Body of pancreas (tissue), 4 donors: ENCODE measurements at regions not wholly inside any gene's neighbourhood (a gene's known extent, or its start where the extent isn't known, plus 50 kb on each side); places are given as distances from the start of the nearest gene placed in this dataset.
A peak's percentile ranks its signal among the peaks of the same experiment; 100 is the strongest.

Experiments used
- ATAC-seq: fragments of 150-250 bp; one replicate; pipeline ENCODE4 v1.9.1; 2016
- DNase-seq, 4 donors: peaks; one replicate each; pipeline ENCODE4 v3.0.0-alpha.2; 2019
- H3K27ac ChIP-seq, 4 donors: fragments of 200-600 bp; sonication (generic); 1 replicate in 3 of 4; 2 replicates in 1 of 4; pipeline versions ENCODE4 v1.5.1 to v1.6.1; 2016 to 2019; ENCODE audit warnings: mild to moderate bottlenecking in 1 of 4, mixed read lengths in 1 of 4, moderate library complexity in 1 of 4
- H3K27me3 ChIP-seq, 2 donors: fragments of 200-600 bp; sonication (generic); one replicate each; pipeline ENCODE4 v1.6.0; 2016; ENCODE audit warnings: mild to moderate bottlenecking in 1 of 2
- H3K36me3 ChIP-seq, 2 donors: fragments of 200-600 bp; sonication (generic); replicated peaks in 1 of 2; 2 replicates each; pipeline ENCODE4 v1.5.1; 2016; ENCODE audit warnings: low read depth in 2 of 2; ENCODE audit not compliant: insufficient read depth in 1 of 2
- H3K4me1 ChIP-seq: fragments of 200-600 bp; sonication (generic); one replicate; pipeline ENCODE4 v1.6.0; 2016
- H3K4me3 ChIP-seq, 2 donors: fragments of 200-600 bp; sonication (generic); 1 replicate in 1 of 2; 2 replicates in 1 of 2; pipeline ENCODE4 v1.5.1; 2016 to 2019
- H3K9me3 ChIP-seq, 3 donors: fragments of 200-600 bp; sonication (generic); 1 replicate in 2 of 3; 2 replicates in 1 of 3; pipeline ENCODE4 v1.5.1; 2016
- POLR2A ChIP-seq, 3 donors: fragments of 450-650 bp; IDR thresholded peaks; one replicate each; pipeline ENCODE4 v1.6.1; 2016; ENCODE audit warnings: antibody characterized with exemption in 3 of 3, mild to moderate bottlenecking in 2 of 3
- WGBS, 2 donors: methylation state at CpG; one replicate each; pipeline ENCODE4 v1.1.5; 2017; 5-methylcytosine and 5-hydroxymethylcytosine counted together
- intact Hi-C: fragments of 100-400 bp; cut with DNase I; formaldehyde crosslinking; loops from one replicate; pipeline ENCODE4 v1.15.1; 2023
- TF ChIP-seq, protein P1 (sequence below), 7 experiments: fragments of 450-650 bp in 4 of 7; fragments of 200-600 bp in 3 of 7; sonication (generic) in 3 of 7; IDR thresholded peaks; one replicate each; pipeline ENCODE4 v1.5.1; 2016 to 2019; ENCODE audit warnings: antibody characterized with exemption in 7 of 7

- H3K4me1 ChIP-seq: no peaks in the 10 kb centered on the region
- no peak overlapping the region for H3K4me3 ChIP-seq
- no peak for ATAC-seq
- no peak for DNase-seq
- H3K9me3 ChIP-seq: no peaks in the 10 kb centered on the region
- H3K36me3 ChIP-seq: no peaks in the 10 kb centered on the region
- H3K27ac ChIP-seq: no peak overlapping the region
- H3K27me3 ChIP-seq: no peaks in the 10 kb centered on the region
- 83 to 84% methylated on average over 9 of the region's 9 CpGs for WGBS, 2 donors
- intact Hi-C loops: no loop called here
- TF ChIP-seq POLR2A (IDR thresholded peaks at IDR 0.05): no peak
- TF ChIP-seq, protein P1, sequence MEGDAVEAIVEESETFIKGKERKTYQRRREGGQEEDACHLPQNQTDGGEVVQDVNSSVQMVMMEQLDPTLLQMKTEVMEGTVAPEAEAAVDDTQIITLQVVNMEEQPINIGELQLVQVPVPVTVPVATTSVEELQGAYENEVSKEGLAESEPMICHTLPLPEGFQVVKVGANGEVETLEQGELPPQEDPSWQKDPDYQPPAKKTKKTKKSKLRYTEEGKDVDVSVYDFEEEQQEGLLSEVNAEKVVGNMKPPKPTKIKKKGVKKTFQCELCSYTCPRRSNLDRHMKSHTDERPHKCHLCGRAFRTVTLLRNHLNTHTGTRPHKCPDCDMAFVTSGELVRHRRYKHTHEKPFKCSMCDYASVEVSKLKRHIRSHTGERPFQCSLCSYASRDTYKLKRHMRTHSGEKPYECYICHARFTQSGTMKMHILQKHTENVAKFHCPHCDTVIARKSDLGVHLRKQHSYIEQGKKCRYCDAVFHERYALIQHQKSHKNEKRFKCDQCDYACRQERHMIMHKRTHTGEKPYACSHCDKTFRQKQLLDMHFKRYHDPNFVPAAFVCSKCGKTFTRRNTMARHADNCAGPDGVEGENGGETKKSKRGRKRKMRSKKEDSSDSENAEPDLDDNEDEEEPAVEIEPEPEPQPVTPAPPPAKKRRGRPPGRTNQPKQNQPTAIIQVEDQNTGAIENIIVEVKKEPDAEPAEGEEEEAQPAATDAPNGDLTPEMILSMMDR (IDR thresholded peaks at IDR 0.05): no peak
Measured at GRCh38 chr17:83179811-83180210, 100.4 kb downstream of the METRNL start.

- no peak for ATAC-seq
- no peaks in the 10 kb centered on the region for H3K36me3 ChIP-seq
- TF ChIP-seq, protein P1 (IDR thresholded peaks at IDR 0.05): no peak
- no peak for TF ChIP-seq POLR2A (IDR thresholded peaks at IDR 0.05)
- no peak overlapping the region for H3K27ac ChIP-seq
- DNase-seq: peak in 2 of 4 donors; percentile 0 to 2
- no peaks in the 10 kb centered on the region for H3K4me1 ChIP-seq
- no peaks in the 10 kb centered on the region for H3K27me3 ChIP-seq
- no peaks in the 10 kb centered on the region for H3K9me3 ChIP-seq
- 89 to 91% methylated on average over 25 of the region's 25 CpGs for WGBS, 2 donors
- H3K4me3 ChIP-seq: no peak overlapping the region
- intact Hi-C loops: no loop called here
Measured at GRCh38 chr17:83180264-83180995, 101.0 kb downstream of the METRNL start.

DNA sequence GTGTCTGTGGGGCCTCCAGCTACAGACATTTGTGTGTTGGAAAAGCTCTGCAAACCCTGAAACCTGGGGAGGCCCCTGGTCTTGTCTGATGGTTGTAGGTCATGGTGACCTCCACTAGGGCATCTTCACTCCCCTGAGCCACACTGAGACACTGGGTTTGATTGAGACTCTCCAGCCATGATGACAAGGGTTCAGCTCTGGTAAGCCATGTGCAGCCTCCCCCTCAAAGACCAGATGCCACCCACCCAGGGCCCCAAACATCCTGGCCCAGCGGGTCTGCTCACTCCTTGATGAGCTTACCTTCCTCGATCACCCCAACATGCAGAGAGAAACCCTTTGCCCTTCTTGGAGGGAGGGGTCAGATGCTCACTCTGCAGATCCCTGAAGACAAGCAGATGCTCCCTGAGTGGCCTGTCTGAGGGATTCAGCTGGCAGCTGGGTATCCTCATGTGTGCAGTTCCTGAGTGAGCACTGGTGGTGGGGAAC is 101.6 kb downstream of the METRNL start:
- no peak for ATAC-seq
- intact Hi-C loops: no loop called here
- Histone ChIP-seq H3K4me3 (no peak overlapping the region), H3K27ac (no peak overlapping the region), H3K9me3 (no peaks in the 10 kb centered on the region), H3K4me1 (no peaks in the 10 kb centered on the region), H3K27me3 (no peaks in the 10 kb centered on the region), H3K36me3 (no peaks in the 10 kb centered on the region)
- peak in 2 of 4 donors; percentile 1 to 5 for DNase-seq
- TF ChIP-seq, protein P1 (IDR thresholded peaks at IDR 0.05): no peak
- no peak for TF ChIP-seq POLR2A (IDR thresholded peaks at IDR 0.05)
- WGBS, 2 donors: 87% methylated on average over 2 of the region's 2 CpGs; no CpG with 5 or more reads in 1 of the 2 donors

DNA sequence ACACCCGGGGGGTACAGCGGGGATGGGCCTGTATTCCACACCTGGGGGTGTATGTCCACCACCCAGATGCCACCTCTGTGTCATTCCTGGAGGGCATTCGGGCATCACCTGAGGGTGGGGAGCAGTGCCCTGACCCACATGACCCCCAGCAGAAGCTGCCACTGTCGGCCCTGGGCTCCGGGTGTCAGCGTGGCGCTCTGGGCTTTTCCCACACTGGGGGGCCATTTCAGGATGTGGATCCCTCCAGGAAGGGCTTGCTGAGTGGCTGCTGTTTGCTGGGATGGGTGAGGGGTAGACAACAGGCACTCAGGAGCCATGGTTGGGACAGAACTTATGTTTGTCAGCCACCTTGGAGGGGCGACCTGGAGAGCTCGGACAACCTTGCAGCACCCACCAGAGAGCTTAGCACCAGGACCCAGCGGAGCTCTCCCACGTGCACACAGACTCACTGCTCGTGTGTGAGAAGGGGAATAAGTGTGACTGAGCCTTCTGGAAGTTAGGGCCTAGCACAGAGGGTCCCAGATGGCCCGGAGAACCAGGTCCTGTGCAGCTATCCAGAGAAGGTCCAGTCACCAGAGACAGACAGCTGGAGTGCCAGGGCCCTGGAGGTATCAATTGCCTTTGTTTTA is 102.7 kb downstream of the METRNL start:
- no peak overlapping the region for H3K27ac ChIP-seq
- ATAC-seq (peak; percentile 18), DNase-seq (peak in 2 of 4 donors; percentile 1 to 6)
- intact Hi-C loops: no loop called here
- no peaks in the 10 kb centered on the region for H3K4me1 ChIP-seq
- H3K4me3 ChIP-seq: no peak overlapping the region
- H3K27me3 ChIP-seq: no peaks in the 10 kb centered on the region
- WGBS, 2 donors: 72 to 77% methylated on average over 6 to 13 of the region's 13 CpGs
- no peaks in the 10 kb centered on the region for H3K36me3 ChIP-seq
- TF ChIP-seq POLR2A (IDR thresholded peaks at IDR 0.05): no peak
- no peaks in the 10 kb centered on the region for H3K9me3 ChIP-seq

GRCh38 chr17:83182620-83183101 is 103.3 kb downstream of the METRNL start:
- ATAC-seq (peak; percentile 16), DNase-seq (peak in 2 of 4 donors; percentile 5 to 57)
- no peaks in the 10 kb centered on the region for H3K36me3 ChIP-seq
- 69 to 76% methylated on average over 9 to 14 of the region's 14 CpGs for WGBS, 2 donors
- intact Hi-C loops: no loop called here
- H3K4me1 ChIP-seq: no peaks in the 10 kb centered on the region
- H3K27me3 ChIP-seq: no peaks in the 10 kb centered on the region
- TF ChIP-seq, protein P1 (IDR thresholded peaks at IDR 0.05): no peak
- TF ChIP-seq POLR2A (IDR thresholded peaks at IDR 0.05): peak in 1 of 3 donors; percentile 29
- no peak overlapping the region for H3K27ac ChIP-seq
- no peak overlapping the region for H3K4me3 ChIP-seq
- H3K9me3 ChIP-seq: no peaks in the 10 kb centered on the region
